ENCODE measurements at regions not wholly inside any gene's neighbourhood (a gene's known extent, or its start where the extent isn't known, plus 50 kb on each side); places are given as distances from the start of the nearest gene placed in this dataset.

GRCh38 chr5:19264821-19265220, 723.2 kb downstream of the CDH18 start:
- H2AFZ ChIP-seq (ENCODE audit: insufficient read depth, low read depth, low read length, poor library complexity, severe bottlenecking) = no peak overlapping the region
- 100% methylated on average over 1 of the region's 2 CpGs for WGBS (ENCODE audit: insufficient coverage)
- H3K4me2 ChIP-seq (replicated peaks; ENCODE audit: extremely low read depth, low read length, poor library complexity, severe bottlenecking) = no peak overlapping the region

DNA sequence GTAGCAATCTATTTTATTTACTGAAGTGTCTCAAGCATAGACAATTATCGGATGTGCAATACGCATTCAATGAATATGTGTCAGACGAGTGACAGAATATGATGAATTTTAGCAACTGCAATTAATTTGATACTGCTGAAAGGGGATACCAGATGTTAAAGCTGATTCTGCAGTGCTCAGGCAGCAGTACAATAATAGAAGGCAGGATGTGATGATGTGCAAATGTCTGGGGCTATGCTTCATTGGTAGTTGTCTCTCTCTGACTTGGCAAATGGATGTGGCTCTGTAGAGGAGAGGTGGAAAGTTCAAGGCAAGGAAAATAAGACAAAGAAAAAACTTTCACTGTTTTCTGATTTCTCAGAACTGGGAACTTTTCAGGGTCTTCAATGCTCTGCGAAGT, 721.2 kb downstream of the CDH18 start:
- TF ChIP-seq, protein P1, sequence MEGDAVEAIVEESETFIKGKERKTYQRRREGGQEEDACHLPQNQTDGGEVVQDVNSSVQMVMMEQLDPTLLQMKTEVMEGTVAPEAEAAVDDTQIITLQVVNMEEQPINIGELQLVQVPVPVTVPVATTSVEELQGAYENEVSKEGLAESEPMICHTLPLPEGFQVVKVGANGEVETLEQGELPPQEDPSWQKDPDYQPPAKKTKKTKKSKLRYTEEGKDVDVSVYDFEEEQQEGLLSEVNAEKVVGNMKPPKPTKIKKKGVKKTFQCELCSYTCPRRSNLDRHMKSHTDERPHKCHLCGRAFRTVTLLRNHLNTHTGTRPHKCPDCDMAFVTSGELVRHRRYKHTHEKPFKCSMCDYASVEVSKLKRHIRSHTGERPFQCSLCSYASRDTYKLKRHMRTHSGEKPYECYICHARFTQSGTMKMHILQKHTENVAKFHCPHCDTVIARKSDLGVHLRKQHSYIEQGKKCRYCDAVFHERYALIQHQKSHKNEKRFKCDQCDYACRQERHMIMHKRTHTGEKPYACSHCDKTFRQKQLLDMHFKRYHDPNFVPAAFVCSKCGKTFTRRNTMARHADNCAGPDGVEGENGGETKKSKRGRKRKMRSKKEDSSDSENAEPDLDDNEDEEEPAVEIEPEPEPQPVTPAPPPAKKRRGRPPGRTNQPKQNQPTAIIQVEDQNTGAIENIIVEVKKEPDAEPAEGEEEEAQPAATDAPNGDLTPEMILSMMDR (IDR thresholded peaks at IDR 0.05) = no peak
- no peak overlapping the region for H3K4me2 ChIP-seq (replicated peaks; ENCODE audit: extremely low read depth, low read length, poor library complexity, severe bottlenecking)
- WGBS (ENCODE audit: insufficient coverage) = 88% methylated on average over 1 of the region's 4 CpGs

More at GRCh38 chr5:19264821-19265220, 723.2 kb downstream of the CDH18 start:
- Mint-ChIP-seq H3K36me3 (no peaks in the 10 kb centered on the region), H3K27me3 (ENCODE audit: low read depth in 3 of 3) (no peaks in the 10 kb centered on the region), H3K9me3 (peaks cover 4 to 19% (median 8%) of the 10 kb centered on the region in 7 donors), H3K4me1 (no peaks in the 10 kb centered on the region), H3K4me3 (no peak overlapping the region), H3K27ac (no peak overlapping the region)
- no peaks in the 10 kb centered on the region for H3K27me3 ChIP-seq (ENCODE audit: control insufficient read depth in 2 of 2, insufficient read depth in 2 of 2, low read length in 2 of 2)
- no peak overlapping the region for H3K9ac ChIP-seq (ENCODE audit: insufficient read depth, low read length, poor library complexity, severe bottlenecking)
- no peak overlapping the region for H3K4me3 ChIP-seq (replicated peaks in 1 of 3; ENCODE audit: low read depth in 2 of 3, low read length in 3 of 3)
- H3K36me3 ChIP-seq (replicated peaks in 1 of 2; ENCODE audit: control insufficient read depth in 1 of 2, insufficient read depth in 2 of 2, low read length in 2 of 2) = no peaks in the 10 kb centered on the region
- intact Hi-C loops (cut with micrococcal nuclease) = no loop called here
- no peaks in the 10 kb centered on the region for H4K20me1 ChIP-seq (ENCODE audit: insufficient read depth, low read length)
- TF ChIP-seq, protein P1 (IDR thresholded peaks at IDR 0.05) = no peak
- no peak overlapping the region for H3K27ac ChIP-seq (ENCODE audit: low read depth in 1 of 2, low read length in 2 of 2)
- H3K79me2 ChIP-seq (ENCODE audit: insufficient read depth, low read length) = no peaks in the 10 kb centered on the region
- H3K4me1 ChIP-seq (ENCODE audit: control insufficient read depth in 1 of 2, insufficient read depth in 2 of 2, low read length in 2 of 2) = no peaks in the 10 kb centered on the region
- no peak for DNase-seq
- peaks cover 6 to 11% of the 10 kb centered on the region in 2 donors for H3K9me3 ChIP-seq (replicated peaks in 1 of 2; ENCODE audit: control insufficient read depth in 1 of 2, insufficient read depth in 1 of 2, low read length in 2 of 2)

More for the DNA sequence above, 721.2 kb downstream of the CDH18 start:
- H3K27me3 Mint-ChIP-seq (ENCODE audit: low read depth in 3 of 3) = no peaks in the 10 kb centered on the region
- Histone ChIP-seq H2AFZ (ENCODE audit: insufficient read depth, low read depth, low read length, poor library complexity, severe bottlenecking) (no peak overlapping the region), H3K27me3 (ENCODE audit: control insufficient read depth in 2 of 2, insufficient read depth in 2 of 2, low read length in 2 of 2) (no peaks in the 10 kb centered on the region), H3K4me1 (ENCODE audit: control insufficient read depth in 1 of 2, insufficient read depth in 2 of 2, low read length in 2 of 2) (no peaks in the 10 kb centered on the region), H3K9me3 (replicated peaks in 1 of 2; ENCODE audit: control insufficient read depth in 1 of 2, insufficient read depth in 1 of 2, low read length in 2 of 2) (peaks cover 4 to 7% of the 10 kb centered on the region in 2 donors), H3K4me3 (replicated peaks in 1 of 3; ENCODE audit: low read depth in 2 of 3, low read length in 3 of 3) (no peak overlapping the region), H3K27ac (ENCODE audit: low read depth in 1 of 2, low read length in 2 of 2) (no peak overlapping the region), H3K36me3 (replicated peaks in 1 of 2; ENCODE audit: control insufficient read depth in 1 of 2, insufficient read depth in 2 of 2, low read length in 2 of 2) (no peaks in the 10 kb centered on the region), H4K20me1 (ENCODE audit: insufficient read depth, low read length) (no peaks in the 10 kb centered on the region), H3K9ac (ENCODE audit: insufficient read depth, low read length, poor library complexity, severe bottlenecking) (no peak overlapping the region), H3K79me2 (ENCODE audit: insufficient read depth, low read length) (no peaks in the 10 kb centered on the region)
- H3K36me3 Mint-ChIP-seq = no peaks in the 10 kb centered on the region
- no peak overlapping the region for H3K27ac Mint-ChIP-seq
- no peaks in the 10 kb centered on the region for H3K4me1 Mint-ChIP-seq
- intact Hi-C loops (cut with micrococcal nuclease) = no loop called here
- no peak overlapping the region for H3K4me3 Mint-ChIP-seq
- H3K9me3 Mint-ChIP-seq = peaks cover 0 to 10% (median 5%) of the 10 kb centered on the region in 7 donors
- no peak for DNase-seq

All from CD14-positive monocyte (primary cell).